Nephron (organoid): ENCODE measurements at regions not wholly inside any gene's neighbourhood (a gene's known extent, or its start where the extent isn't known, plus 50 kb on each side); places are given as distances from the start of the nearest gene placed in this dataset.

Experiments
- H3K27ac Mint-ChIP-seq, 3 experiments: 2 replicates each; pipeline ENCODE4 v1.8.0; 2020; ENCODE audit warnings: mixed read lengths in 3 of 3, mild to moderate bottlenecking in 2 of 3, moderate library complexity in 1 of 3
- H3K27me3 Mint-ChIP-seq: 2 replicates; pipeline ENCODE4 v1.8.0; 2021; ENCODE audit warnings: low read depth, mild to moderate bottlenecking, moderate library complexity, mixed read lengths
- H3K36me3 Mint-ChIP-seq: 2 replicates; pipeline ENCODE4 v1.8.0; 2020; ENCODE audit warnings: low read depth, mixed read lengths
- H3K4me1 Mint-ChIP-seq: 2 replicates; pipeline ENCODE4 v1.8.0; 2020; ENCODE audit warnings: mixed read lengths
- H3K4me3 Mint-ChIP-seq, 3 experiments: 2 replicates each; pipeline ENCODE4 v1.8.0; 2020; ENCODE audit warnings: mild to moderate bottlenecking in 3 of 3, mixed read lengths in 3 of 3, moderate library complexity in 2 of 3
- H3K9me3 Mint-ChIP-seq: 2 replicates; pipeline ENCODE4 v1.8.0; 2020; ENCODE audit warnings: mixed read lengths
- TF ChIP-seq, protein P1 (sequence below), 3 experiments: fragments of 200-600 bp; sonication (generic); IDR thresholded peaks; one replicate each; pipeline ENCODE4 v1.5.0; 2021; ENCODE audit warnings: antibody characterized with exemption in 3 of 3; ENCODE audit not compliant: unreplicated experiment in 3 of 3

DNA sequence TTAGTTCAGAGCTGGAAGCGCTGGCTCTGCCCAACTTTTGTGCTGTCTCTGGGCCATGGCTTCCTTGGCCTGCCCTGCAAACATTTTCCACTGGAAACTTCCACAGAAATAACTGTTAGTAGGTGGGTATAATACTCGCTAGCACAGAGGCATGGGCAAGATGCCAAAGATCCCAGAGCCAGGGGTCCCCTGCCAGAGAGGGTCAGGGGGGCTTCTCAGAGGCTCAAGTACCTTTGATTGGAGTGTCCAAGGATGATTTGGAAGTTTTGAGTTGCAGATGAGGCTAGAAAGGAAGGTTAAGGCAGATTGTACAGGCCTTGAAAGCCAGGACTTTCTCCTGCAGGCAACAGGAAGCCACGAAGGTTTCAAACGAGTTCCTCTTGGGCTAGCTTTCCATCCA lies 187.6 kb downstream of the DICER1 start:
- no peak overlapping the region for H3K4me3 Mint-ChIP-seq
- no peaks in the 10 kb centered on the region for H3K36me3 Mint-ChIP-seq
- H3K27ac Mint-ChIP-seq: no peak overlapping the region
- TF ChIP-seq, protein P1, sequence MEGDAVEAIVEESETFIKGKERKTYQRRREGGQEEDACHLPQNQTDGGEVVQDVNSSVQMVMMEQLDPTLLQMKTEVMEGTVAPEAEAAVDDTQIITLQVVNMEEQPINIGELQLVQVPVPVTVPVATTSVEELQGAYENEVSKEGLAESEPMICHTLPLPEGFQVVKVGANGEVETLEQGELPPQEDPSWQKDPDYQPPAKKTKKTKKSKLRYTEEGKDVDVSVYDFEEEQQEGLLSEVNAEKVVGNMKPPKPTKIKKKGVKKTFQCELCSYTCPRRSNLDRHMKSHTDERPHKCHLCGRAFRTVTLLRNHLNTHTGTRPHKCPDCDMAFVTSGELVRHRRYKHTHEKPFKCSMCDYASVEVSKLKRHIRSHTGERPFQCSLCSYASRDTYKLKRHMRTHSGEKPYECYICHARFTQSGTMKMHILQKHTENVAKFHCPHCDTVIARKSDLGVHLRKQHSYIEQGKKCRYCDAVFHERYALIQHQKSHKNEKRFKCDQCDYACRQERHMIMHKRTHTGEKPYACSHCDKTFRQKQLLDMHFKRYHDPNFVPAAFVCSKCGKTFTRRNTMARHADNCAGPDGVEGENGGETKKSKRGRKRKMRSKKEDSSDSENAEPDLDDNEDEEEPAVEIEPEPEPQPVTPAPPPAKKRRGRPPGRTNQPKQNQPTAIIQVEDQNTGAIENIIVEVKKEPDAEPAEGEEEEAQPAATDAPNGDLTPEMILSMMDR (IDR thresholded peaks at IDR 0.05; ENCODE audit: unreplicated experiment in 3 of 3): no peak
- no peaks in the 10 kb centered on the region for H3K9me3 Mint-ChIP-seq
- peaks cover 6% of the 10 kb centered on the region for H3K4me1 Mint-ChIP-seq
- H3K27me3 Mint-ChIP-seq: peaks cover 12% of the 10 kb centered on the region

- no peak overlapping the region for H3K27ac Mint-ChIP-seq
- H3K4me3 Mint-ChIP-seq: no peak overlapping the region
- peaks cover 17% of the 10 kb centered on the region for H3K27me3 Mint-ChIP-seq
- no peaks in the 10 kb centered on the region for H3K36me3 Mint-ChIP-seq
- TF ChIP-seq, protein P1 (IDR thresholded peaks at IDR 0.05; ENCODE audit: unreplicated experiment in 3 of 3): no peak
- peaks cover 3% of the 10 kb centered on the region for H3K4me1 Mint-ChIP-seq
- no peaks in the 10 kb centered on the region for H3K9me3 Mint-ChIP-seq
Measured at GRCh38 chr14:94966868-94967267, 190.5 kb downstream of the DICER1 start.

GRCh38 chr14:94966344-94966743 lies 191.0 kb downstream of the DICER1 start:
- H3K27ac Mint-ChIP-seq: no peak overlapping the region
- H3K36me3 Mint-ChIP-seq: no peaks in the 10 kb centered on the region
- peaks cover 4% of the 10 kb centered on the region for H3K4me1 Mint-ChIP-seq
- H3K27me3 Mint-ChIP-seq: peaks cover 17% of the 10 kb centered on the region
- TF ChIP-seq, protein P1 (IDR thresholded peaks at IDR 0.05; ENCODE audit: unreplicated experiment in 3 of 3): no peak
- no peaks in the 10 kb centered on the region for H3K9me3 Mint-ChIP-seq
- H3K4me3 Mint-ChIP-seq: no peak overlapping the region

- peaks cover 17% of the 10 kb centered on the region for H3K27me3 Mint-ChIP-seq
- no peak overlapping the region for H3K4me3 Mint-ChIP-seq
- no peaks in the 10 kb centered on the region for H3K36me3 Mint-ChIP-seq
- no peaks in the 10 kb centered on the region for H3K9me3 Mint-ChIP-seq
- peaks cover 5% of the 10 kb centered on the region for H3K4me1 Mint-ChIP-seq
- TF ChIP-seq, protein P1 (IDR thresholded peaks at IDR 0.05; ENCODE audit: unreplicated experiment in 3 of 3): no peak
- H3K27ac Mint-ChIP-seq: peak overlapping the region in 1 of 3 experiments; percentile 41
Measured at GRCh38 chr14:94965551-94966313, 191.6 kb downstream of the DICER1 start.

DNA sequence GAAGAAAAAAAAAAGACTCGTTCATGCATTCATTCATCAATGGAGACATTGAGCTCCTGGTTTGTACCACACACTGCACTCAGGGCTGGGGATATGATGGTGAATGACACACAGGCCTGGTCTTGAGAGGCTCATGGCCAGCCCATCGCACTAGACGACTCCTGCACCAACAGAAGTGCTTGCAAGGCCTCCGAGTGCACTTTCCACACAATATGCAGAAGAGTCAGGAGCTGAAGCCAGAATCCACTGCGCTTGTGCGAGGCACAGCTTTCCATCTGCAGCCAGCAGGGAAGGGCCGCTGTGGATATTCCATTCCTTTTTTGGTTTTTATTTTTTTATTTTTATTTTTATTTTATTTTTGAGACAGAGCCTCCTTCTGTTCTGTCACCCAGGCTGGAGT lies 192.4 kb downstream of the DICER1 start:
- Mint-ChIP-seq H3K36me3 (no peaks in the 10 kb centered on the region), H3K27ac (no peak overlapping the region), H3K4me1 (peaks cover 12% of the 10 kb centered on the region), H3K4me3 (no peak overlapping the region), H3K27me3 (peaks cover 17% of the 10 kb centered on the region), H3K9me3 (no peaks in the 10 kb centered on the region)
- TF ChIP-seq, protein P1 (IDR thresholded peaks at IDR 0.05; ENCODE audit: unreplicated experiment in 3 of 3): no peak

GRCh38 chr14:94964181-94964580 lies 193.1 kb downstream of the DICER1 start:
- Mint-ChIP-seq H3K27me3 (peaks cover 17% of the 10 kb centered on the region), H3K9me3 (no peaks in the 10 kb centered on the region), H3K27ac (no peak overlapping the region), H3K4me1 (peaks cover 12% of the 10 kb centered on the region), H3K4me3 (no peak overlapping the region), H3K36me3 (no peaks in the 10 kb centered on the region)
- TF ChIP-seq, protein P1 (IDR thresholded peaks at IDR 0.05; ENCODE audit: unreplicated experiment in 3 of 3): no peak
